Osteocyte (in vitro differentiated cells): ENCODE measurements at regions not wholly inside any gene's neighbourhood (a gene's known extent, or its start where the extent isn't known, plus 50 kb on each side); places are given as distances from the start of the nearest gene placed in this dataset.

Experiments
- DNase-seq: peaks from one replicate; pipeline ENCODE4 v3.0.0; 2021; ENCODE audit warnings: mixed read lengths; ENCODE audit not compliant: unreplicated experiment; ENCODE audit errors: extremely low spot score
- H3K27ac Mint-ChIP-seq: one replicate; pipeline ENCODE4 v1.8.0; 2021; ENCODE audit warnings: mild to moderate bottlenecking, mixed read lengths; ENCODE audit not compliant: unreplicated experiment
- H3K27me3 Mint-ChIP-seq: one replicate; pipeline ENCODE4 v1.8.0; 2021; ENCODE audit warnings: mixed read lengths; ENCODE audit not compliant: unreplicated experiment
- H3K36me3 Mint-ChIP-seq: one replicate; pipeline ENCODE4 v1.8.0; 2021; ENCODE audit warnings: mixed read lengths; ENCODE audit not compliant: unreplicated experiment
- H3K4me1 Mint-ChIP-seq: one replicate; pipeline ENCODE4 v1.8.0; 2021; ENCODE audit warnings: mixed read lengths; ENCODE audit not compliant: unreplicated experiment
- H3K4me3 Mint-ChIP-seq: one replicate; pipeline ENCODE4 v1.8.0; 2021; ENCODE audit warnings: mild to moderate bottlenecking, moderate library complexity, mixed read lengths; ENCODE audit not compliant: unreplicated experiment
- H3K9me3 Mint-ChIP-seq: one replicate; pipeline ENCODE4 v1.8.0; 2021; ENCODE audit warnings: mixed read lengths; ENCODE audit not compliant: unreplicated experiment
- CTCF ChIP-seq: fragments of 200-600 bp; sonication (generic); IDR thresholded peaks from 2 replicates; pipeline ENCODE4 v1.5.0; 2021; ENCODE audit warnings: antibody characterized with exemption, mild to moderate bottlenecking, moderate library complexity

GRCh38 chr3:101065962-101066361, 72.7 kb upstream of the ABI3BP start:
- Mint-ChIP-seq H3K27ac (peak overlapping the region; percentile 97), H3K4me3 (peak overlapping the region; percentile 51), H3K27me3 (no peaks in the 10 kb centered on the region), H3K4me1 (peaks cover 74% of the 10 kb centered on the region), H3K36me3 (peaks cover 2% of the 10 kb centered on the region), H3K9me3 (peaks cover under 1% of the 10 kb centered on the region)
- TF ChIP-seq CTCF = no peak
- DNase-seq = no peak

- peaks cover 26% of the 10 kb centered on the region for H3K9me3 Mint-ChIP-seq
- H3K27me3 Mint-ChIP-seq = no peaks in the 10 kb centered on the region
- no peak overlapping the region for H3K4me3 Mint-ChIP-seq
- no peak for TF ChIP-seq CTCF
- H3K36me3 Mint-ChIP-seq = peaks cover 12% of the 10 kb centered on the region
- H3K4me1 Mint-ChIP-seq = peaks cover 49% of the 10 kb centered on the region
- no peak overlapping the region for H3K27ac Mint-ChIP-seq
- DNase-seq = no peak
Observed at GRCh38 chr3:101063401-101063800, 70.2 kb upstream of the ABI3BP start.

GRCh38 chr3:101061312-101061711, 68.1 kb upstream of the ABI3BP start:
- H3K27ac Mint-ChIP-seq = no peak overlapping the region
- H3K9me3 Mint-ChIP-seq = peaks cover 47% of the 10 kb centered on the region
- H3K27me3 Mint-ChIP-seq = no peaks in the 10 kb centered on the region
- no peak for TF ChIP-seq CTCF
- H3K4me1 Mint-ChIP-seq = peaks cover 32% of the 10 kb centered on the region
- no peak for DNase-seq
- peaks cover 23% of the 10 kb centered on the region for H3K36me3 Mint-ChIP-seq
- H3K4me3 Mint-ChIP-seq = no peak overlapping the region

GRCh38 chr3:101050866-101051265, 57.6 kb upstream of the ABI3BP start:
- H3K9me3 Mint-ChIP-seq = peaks cover 7% of the 10 kb centered on the region
- no peak for TF ChIP-seq CTCF
- DNase-seq = no peak
- no peaks in the 10 kb centered on the region for H3K36me3 Mint-ChIP-seq
- H3K27ac Mint-ChIP-seq = no peak overlapping the region
- no peak overlapping the region for H3K4me3 Mint-ChIP-seq
- H3K27me3 Mint-ChIP-seq = no peaks in the 10 kb centered on the region
- peaks cover 7% of the 10 kb centered on the region for H3K4me1 Mint-ChIP-seq

- no peak for DNase-seq
- Mint-ChIP-seq H3K27ac (no peak overlapping the region), H3K36me3 (no peaks in the 10 kb centered on the region), H3K27me3 (no peaks in the 10 kb centered on the region), H3K4me3 (no peak overlapping the region), H3K4me1 (peaks cover 7% of the 10 kb centered on the region), H3K9me3 (peaks cover 12% of the 10 kb centered on the region)
- TF ChIP-seq CTCF = no peak
Observed at GRCh38 chr3:101050046-101050445, 56.8 kb upstream of the ABI3BP start.
